Upper lobe of left lung (tissue), 4 donors: ENCODE measurements at regions not wholly inside any gene's neighbourhood (a gene's known extent, or its start where the extent isn't known, plus 50 kb on each side); places are given as distances from the start of the nearest gene placed in this dataset.

ENCODE experiments used
- CTCF ChIP-seq, 6 experiments: fragments of 450-650 bp in 4 of 6; fragments of 200-600 bp in 2 of 6; sonication (generic) in 2 of 6; IDR thresholded peaks; one replicate each; pipeline ENCODE4 v1.5.1; 2016 to 2019; ENCODE audit warnings: antibody characterized with exemption in 6 of 6
- EP300 ChIP-seq, 4 donors: sonication (generic); formaldehyde crosslinking; IDR thresholded peaks; one replicate each; pipeline ENCODE4 v1.5.1; 2017; ENCODE audit warnings: antibody characterized with exemption in 4 of 4, control low read depth in 2 of 4
- POLR2A ChIP-seq, 4 donors: fragments of 450-650 bp; IDR thresholded peaks; one replicate each; pipeline ENCODE4 v1.5.1; 2016 to 2017; ENCODE audit warnings: antibody characterized with exemption in 4 of 4, mild to moderate bottlenecking in 2 of 4
- POLR2AphosphoS5 ChIP-seq, 2 donors: sonication (generic); formaldehyde crosslinking; IDR thresholded peaks; one replicate each; pipeline ENCODE4 v1.5.1; 2017; ENCODE audit warnings: antibody characterized with exemption in 2 of 2

GRCh38 chr5:6308683-6309082 lies 69.7 kb downstream of the MED10 start:
- no peak for TF ChIP-seq CTCF (IDR thresholded peaks at IDR 0.05)
- no peak for TF ChIP-seq POLR2AphosphoS5 (IDR thresholded peaks at IDR 0.05)
- TF ChIP-seq POLR2A (IDR thresholded peaks at IDR 0.05), result no peak
- TF ChIP-seq EP300 (IDR thresholded peaks at IDR 0.05), result no peak
